ENCODE measurements at regions not wholly inside any gene's neighbourhood (a gene's known extent, or its start where the extent isn't known, plus 50 kb on each side); places are given as distances from the start of the nearest gene placed in this dataset.
"Not testable (repeated sequence)": the region's sequence is repeated elsewhere in the genome, so short reads cannot be mapped to it uniquely, and the experiment has no call there.

GRCh38 chr9:101820983-101821382 lies 82.5 kb upstream of the GRIN3A start:
- not testable (repeated sequence) for TF ChIP-seq EZH2phosphoT487 (conservative IDR thresholded peaks at IDR 0.05; ENCODE audit: low read length); CTCF (IDR thresholded peaks at IDR 0.05; ENCODE audit: insufficient read depth, low read length, poor library complexity, severe bottlenecking)
